ENCODE measurements at regions not wholly inside any gene's neighbourhood (a gene's known extent, or its start where the extent isn't known, plus 50 kb on each side); places are given as distances from the start of the nearest gene placed in this dataset.

DNA sequence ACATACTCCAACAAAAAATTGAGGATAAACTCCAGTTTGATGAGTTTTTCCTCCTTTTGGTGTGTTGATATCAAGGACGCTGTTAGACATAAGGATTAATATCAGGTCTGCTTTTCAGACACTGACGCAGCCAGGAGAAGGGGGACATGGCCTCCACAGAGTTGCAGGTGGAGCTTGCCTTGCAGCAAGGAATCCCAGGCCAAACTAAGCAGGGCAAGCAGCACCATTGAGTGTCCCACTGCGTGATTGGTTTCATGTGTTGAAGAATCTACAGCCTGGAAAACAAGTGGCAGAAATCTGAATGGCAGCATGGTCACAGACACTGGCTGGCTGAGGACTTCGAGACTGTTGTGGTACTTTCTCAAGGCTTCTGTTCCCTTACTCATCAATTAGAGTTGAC is 777.6 kb downstream of the KCNJ18 start:
- peak; percentile 68 for FAIRE-seq

GRCh38 chr17:22470411-22471175 is 778.3 kb downstream of the KCNJ18 start:
- no peak for FAIRE-seq
- DNase-seq (ENCODE audit: insufficient read length, low spot score), result no peak

More for the DNA sequence above, 777.6 kb downstream of the KCNJ18 start:
- no peak for DNase-seq (ENCODE audit: insufficient read length, low spot score)

DNA sequence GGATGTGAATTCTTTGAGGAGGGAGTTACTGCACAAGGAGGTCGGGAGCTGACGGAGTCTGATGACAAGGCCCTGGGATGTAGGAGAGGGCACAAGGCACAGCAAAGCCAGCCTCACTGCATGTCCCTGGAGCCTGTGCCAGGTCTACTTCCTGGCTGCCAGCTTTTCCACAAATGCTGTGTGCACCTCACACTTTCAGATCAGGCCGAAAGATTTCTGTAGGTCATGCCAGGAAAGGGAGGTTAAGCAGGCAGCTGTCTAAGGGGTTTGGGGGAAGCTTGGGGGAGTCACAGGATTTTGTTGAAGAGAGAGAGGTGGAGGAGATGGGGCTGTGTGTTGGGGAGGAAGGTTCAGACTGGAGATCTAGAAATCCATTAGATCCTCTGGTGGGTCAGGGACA is 792.5 kb downstream of the KCNJ18 start:
- FAIRE-seq (no peak), DNase-seq (ENCODE audit: insufficient read length, low spot score) (no peak)

DNA sequence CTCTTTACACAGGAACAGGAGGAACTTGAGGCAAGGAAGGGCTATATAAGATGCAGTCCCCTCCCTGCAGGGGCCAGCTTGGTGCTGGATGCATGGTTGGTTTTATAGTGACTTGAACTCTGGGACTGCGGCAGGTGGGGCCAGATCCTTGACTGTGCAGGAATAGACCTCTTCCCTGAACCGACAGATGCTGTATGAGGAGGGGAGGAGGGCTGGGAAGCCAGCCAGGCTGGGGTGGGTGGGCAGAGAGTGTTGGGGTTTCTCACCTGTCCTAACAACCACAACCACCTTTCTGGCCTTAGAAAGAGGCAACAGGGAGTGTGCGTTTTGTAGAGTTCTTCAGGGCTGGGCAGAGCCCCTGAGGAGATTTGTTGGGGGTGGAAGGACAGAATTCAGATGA is 798.1 kb downstream of the KCNJ18 start:
- DNase-seq (ENCODE audit: insufficient read length, low spot score) (no peak), FAIRE-seq (no peak)

GRCh38 chr17:22492331-22492730 is 800.0 kb downstream of the KCNJ18 start:
- FAIRE-seq (no peak), DNase-seq (ENCODE audit: insufficient read length, low spot score) (no peak)

DNA sequence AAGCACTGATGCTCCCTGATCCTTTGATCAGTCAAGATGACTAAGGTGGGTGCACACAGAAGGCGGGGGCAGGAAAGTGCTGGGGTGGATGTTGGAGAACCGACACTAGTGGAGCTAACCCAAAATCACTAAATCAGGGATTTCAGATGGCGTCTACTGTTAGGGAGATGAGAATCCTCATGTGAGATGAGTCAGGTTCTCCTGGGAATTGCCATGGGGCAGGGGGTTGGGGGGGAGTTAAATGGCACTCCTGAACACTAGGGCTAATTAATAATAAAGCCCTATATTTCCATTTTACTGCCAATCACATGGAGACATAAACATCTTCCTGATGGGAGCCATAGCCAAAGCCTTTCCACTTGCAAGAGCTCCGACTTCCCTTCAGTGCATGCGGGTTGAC is 804.1 kb downstream of the KCNJ18 start:
- DNase-seq (ENCODE audit: insufficient read length, low spot score) (no peak), FAIRE-seq (no peak)

GRCh38 chr17:22503322-22503899 is 811.1 kb downstream of the KCNJ18 start:
- DNase-seq (ENCODE audit: insufficient read length, low spot score) (no peak), FAIRE-seq (no peak)

DNA sequence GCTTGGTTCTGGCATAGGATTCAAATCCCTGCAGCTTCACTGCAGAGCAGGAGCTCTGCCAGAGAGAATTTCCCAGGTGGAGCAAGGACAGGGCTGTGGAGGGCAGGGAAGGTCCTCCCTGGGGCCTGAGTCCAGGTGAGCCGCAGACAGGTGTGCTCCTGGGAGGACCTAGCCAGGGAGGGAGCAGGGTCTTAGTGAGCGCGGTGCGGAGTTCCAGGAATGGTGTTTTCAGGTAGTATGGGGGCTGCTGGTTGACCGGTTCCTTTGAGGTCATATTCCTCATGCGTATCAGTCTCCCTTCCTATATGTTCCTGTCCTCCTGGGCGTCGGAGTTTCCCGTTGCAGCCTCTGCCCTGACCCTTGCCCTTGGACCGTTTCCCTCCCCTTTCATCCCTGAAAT is 813.3 kb downstream of the KCNJ18 start:
- FAIRE-seq (no peak), DNase-seq (ENCODE audit: insufficient read length, low spot score) (no peak)

DNA sequence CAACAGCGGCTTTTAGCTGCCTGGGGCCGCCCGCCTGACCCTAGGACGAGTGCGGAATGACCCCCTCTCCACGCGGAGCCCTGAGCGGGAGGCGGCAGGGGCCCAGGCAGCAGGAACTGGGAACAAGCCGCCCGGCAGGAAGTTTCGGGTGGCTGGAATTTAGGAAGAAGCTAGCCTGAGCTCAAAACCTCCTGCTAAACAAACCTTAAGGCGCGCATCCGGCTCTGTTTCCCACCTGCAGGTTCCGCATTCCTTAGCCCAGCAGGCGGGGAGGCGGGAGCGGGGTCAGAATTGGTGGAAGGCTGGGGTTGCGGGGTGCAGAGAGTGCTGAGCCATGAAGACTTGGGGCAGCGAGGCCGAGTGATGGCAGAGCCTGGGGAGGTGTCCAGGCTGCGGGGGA is 813.9 kb downstream of the KCNJ18 start:
- FAIRE-seq (no peak), DNase-seq (ENCODE audit: insufficient read length, low spot score) (no peak)

- DNase-seq (ENCODE audit: insufficient read length, low spot score), result no peak
- no peak for FAIRE-seq
These were observed 814.5 kb downstream of the KCNJ18 start for GRCh38 chr17:22506861-22507260.

GRCh38 chr17:22507823-22508222 is 815.5 kb downstream of the KCNJ18 start:
- FAIRE-seq, result no peak
- DNase-seq (ENCODE audit: insufficient read length, low spot score), result no peak

DNA sequence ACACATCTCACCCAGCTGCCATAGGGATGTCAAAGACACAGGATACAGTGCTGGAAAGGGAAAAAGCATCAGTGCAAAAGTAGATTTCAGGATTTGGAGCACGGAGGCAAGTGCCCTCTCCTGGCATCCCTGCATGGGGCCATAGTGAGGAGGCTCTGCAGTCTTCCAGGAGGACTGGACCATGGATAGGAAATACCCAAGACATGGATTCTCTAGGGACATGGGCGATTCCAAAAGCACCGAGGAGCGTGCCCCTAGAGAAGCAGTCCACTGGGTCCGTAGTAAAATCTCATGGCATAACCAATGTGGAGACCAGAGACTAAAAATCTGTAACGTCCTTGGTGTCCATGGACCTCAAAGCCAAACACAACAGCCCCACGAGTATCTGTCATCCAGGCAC is 818.2 kb downstream of the KCNJ18 start:
- DNase-seq (ENCODE audit: insufficient read length, low spot score) (no peak), FAIRE-seq (no peak)

DNA sequence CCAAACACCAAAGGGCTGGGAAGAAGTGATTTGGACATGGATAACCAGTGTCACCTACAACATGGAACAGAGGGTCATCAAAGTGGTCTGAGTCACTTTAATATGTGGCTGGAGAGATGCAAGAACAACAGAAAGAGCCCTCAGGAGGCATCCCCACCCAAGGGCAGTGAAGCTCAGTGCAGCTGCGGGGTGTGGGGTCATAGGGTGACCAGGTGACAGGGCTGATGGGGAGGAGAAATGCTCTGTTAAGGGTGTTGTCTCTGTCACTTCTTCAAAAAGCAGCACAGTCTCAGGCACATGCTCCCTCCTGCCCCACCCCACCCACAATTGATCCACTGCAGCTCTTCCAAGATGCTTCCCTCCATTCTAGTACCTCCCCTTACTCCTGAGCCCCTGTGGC is 819.1 kb downstream of the KCNJ18 start:
- no peak for FAIRE-seq
- no peak for DNase-seq (ENCODE audit: insufficient read length, low spot score)

DNA sequence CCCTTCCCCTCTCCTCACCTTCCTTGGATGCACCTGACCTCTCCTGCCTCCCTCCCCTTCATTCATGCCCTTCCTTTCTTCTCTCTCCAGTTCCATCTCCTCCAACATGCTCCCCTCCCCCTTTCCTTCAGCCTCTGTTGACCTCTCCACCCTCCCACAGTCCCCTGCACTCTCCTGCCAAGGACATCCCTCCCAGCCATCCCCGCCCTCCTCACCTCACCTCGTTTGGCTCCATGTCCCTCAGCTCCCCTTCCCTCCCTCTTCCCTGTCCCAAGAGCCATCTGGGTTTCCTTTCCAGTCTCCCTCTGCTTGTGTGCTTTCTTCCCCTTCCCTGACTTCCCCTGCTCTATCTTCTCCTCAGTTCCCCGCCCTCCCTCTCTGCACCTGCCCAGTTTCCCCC is 819.7 kb downstream of the KCNJ18 start:
- DNase-seq (ENCODE audit: insufficient read length, low spot score) (no peak), FAIRE-seq (no peak)

GRCh38 chr17:22512506-22512905 is 820.2 kb downstream of the KCNJ18 start:
- FAIRE-seq (no peak), DNase-seq (ENCODE audit: insufficient read length, low spot score) (no peak)

GRCh38 chr17:22512997-22513538 is 820.7 kb downstream of the KCNJ18 start:
- DNase-seq (ENCODE audit: insufficient read length, low spot score) (no peak), FAIRE-seq (no peak)

- no peak for DNase-seq (ENCODE audit: insufficient read length, low spot score)
- no peak for FAIRE-seq
These were observed 822.0 kb downstream of the KCNJ18 start for GRCh38 chr17:22514315-22514714.

DNA sequence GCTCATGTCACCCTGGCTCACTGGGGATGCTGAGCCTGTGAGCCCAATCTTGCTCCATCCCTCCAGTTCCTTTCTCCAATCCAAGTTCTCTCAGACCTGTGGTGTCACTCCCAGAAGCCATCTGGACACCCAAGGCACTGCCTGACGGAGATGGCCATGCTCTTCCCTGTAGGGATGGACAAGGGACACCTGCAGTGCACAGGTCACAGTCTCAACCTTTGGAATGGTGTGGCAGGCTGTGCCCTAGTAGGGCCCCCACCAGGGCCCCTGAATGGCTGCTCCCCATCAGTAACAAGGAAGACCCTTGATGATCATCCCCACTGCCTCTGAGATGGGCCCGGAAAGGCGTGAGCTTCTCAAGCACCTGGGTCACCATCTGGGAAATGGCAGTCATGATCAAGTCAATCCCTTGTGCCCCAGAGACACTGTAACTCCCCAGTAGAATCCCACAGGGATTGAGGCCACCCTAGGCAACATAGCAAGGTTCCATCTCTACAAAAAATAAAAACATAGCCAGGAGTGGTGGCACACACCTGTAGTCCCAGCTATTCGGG is 822.5 kb downstream of the KCNJ18 start:
- FAIRE-seq (no peak), DNase-seq (ENCODE audit: insufficient read length, low spot score) (no peak)

DNA sequence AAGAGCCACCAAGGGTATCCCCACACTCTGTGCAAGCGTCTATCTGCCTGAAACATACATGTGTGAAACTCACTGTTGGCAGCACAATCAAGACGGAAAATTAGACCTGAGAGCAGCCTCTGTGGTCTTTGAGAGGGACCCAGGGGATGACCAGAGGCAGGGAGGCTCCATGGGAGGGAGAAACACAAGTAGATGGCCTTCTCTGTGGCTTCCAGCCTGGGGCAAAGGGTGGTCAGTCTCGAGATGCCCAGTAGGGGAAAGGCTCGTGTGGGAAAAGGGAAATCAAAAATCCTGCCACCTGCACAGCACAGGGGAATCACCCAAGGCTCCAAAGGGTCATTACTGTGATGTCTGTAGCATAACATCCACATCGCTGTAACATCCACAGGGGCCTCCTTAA is 823.3 kb downstream of the KCNJ18 start:
- peak; percentile 72 for FAIRE-seq
- DNase-seq (ENCODE audit: insufficient read length, low spot score), result no peak

- no peak for FAIRE-seq
These were observed 824.7 kb downstream of the KCNJ18 start for GRCh38 chr17:22516861-22517636.

DNA sequence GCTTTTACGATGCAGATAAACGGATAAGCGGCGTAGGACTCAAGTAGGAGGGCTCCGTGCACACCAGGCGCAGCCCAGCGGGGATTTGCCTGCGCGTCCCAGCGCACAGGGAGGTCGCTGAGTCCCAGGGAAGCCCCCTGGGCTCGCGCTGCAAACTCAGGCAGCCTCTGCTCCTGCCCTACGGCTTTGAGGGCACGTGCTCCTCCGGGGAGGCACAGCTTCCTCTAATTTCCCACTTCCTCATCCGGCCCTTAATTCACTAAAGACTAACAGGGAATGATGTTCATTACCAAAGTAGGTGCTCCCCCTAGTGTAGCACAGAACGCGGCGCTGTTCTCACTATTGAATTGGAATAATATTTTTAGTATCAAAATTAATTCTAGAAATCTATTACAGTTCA is 825.4 kb downstream of the KCNJ18 start:
- no peak for FAIRE-seq
- DNase-seq (ENCODE audit: insufficient read length, low spot score), result no peak

More at GRCh38 chr17:22516861-22517636, 824.7 kb downstream of the KCNJ18 start:
- no peak for DNase-seq (ENCODE audit: insufficient read length, low spot score)

All from HTR-8/SVneo (cell line).